Tibial artery (tissue), 4 donors: ENCODE measurements at regions not wholly inside any gene's neighbourhood (a gene's known extent, or its start where the extent isn't known, plus 50 kb on each side); places are given as distances from the start of the nearest gene placed in this dataset.

ENCODE experiments used
- DNase-seq, 2 donors: peaks; one replicate each; pipeline ENCODE4 v3.0.0-alpha.2; 2019
- H3K27ac ChIP-seq, 2 donors: fragments of 200-600 bp; sonication (generic) in 1 of 2; 1 replicate in 1 of 2; 2 replicates in 1 of 2; pipeline ENCODE4 v1.5.1; 2018 to 2019; ENCODE audit warnings: mild to moderate bottlenecking in 1 of 2
- H3K27me3 ChIP-seq, 2 donors: fragments of 200-600 bp; sonication (generic) in 1 of 2; one replicate each; pipeline versions ENCODE4 v1.5.1 to v1.6.0; 2016 to 2019
- H3K36me3 ChIP-seq, 3 donors: fragments of 200-600 bp; sonication (generic) in 2 of 3; one replicate each; pipeline ENCODE4 v1.5.1; 2016 to 2019; ENCODE audit warnings: mild to moderate bottlenecking in 2 of 3
- H3K4me1 ChIP-seq, 4 donors: fragments of 200-600 bp; sonication (generic) in 2 of 4; 1 replicate in 3 of 4; 2 replicates in 1 of 4; pipeline ENCODE4 v1.5.1; 2016 to 2019
- H3K4me3 ChIP-seq, 2 donors: fragments of 200-600 bp; sonication (generic) in 1 of 2; 1 replicate in 1 of 2; 2 replicates in 1 of 2; pipeline ENCODE4 v1.5.1; 2018 to 2019; ENCODE audit warnings: mild to moderate bottlenecking in 2 of 2
- H3K9me3 ChIP-seq, 3 donors: fragments of 200-600 bp; sonication (generic) in 1 of 3; one replicate each; pipeline ENCODE4 v1.5.1; 2016 to 2019
- CTCF ChIP-seq, 2 experiments: fragments of 200-600 bp in 1 of 2; fragments of 450-650 bp in 1 of 2; IDR thresholded peaks; one replicate each; pipeline ENCODE4 v1.5.1; 2017 to 2019; ENCODE audit warnings: antibody characterized with exemption in 2 of 2, mild to moderate bottlenecking in 1 of 2, moderate library complexity in 1 of 2
- intact Hi-C: fragments of 100-400 bp; cut with DNase I; formaldehyde crosslinking; loops from one replicate; pipeline ENCODE4 v1.15.0; 2023; ENCODE audit warnings: low total_unique reads

- no peaks in the 10 kb centered on the region for H3K27me3 ChIP-seq
- H3K4me1 ChIP-seq, result no peaks in the 10 kb centered on the region
- H3K36me3 ChIP-seq, result no peaks in the 10 kb centered on the region
- no peak for DNase-seq
- H3K9me3 ChIP-seq, result peaks cover 0 to 6% (median 4%) of the 10 kb centered on the region in 3 donors
- no peak for TF ChIP-seq CTCF (IDR thresholded peaks at IDR 0.05)
- no peak overlapping the region for H3K4me3 ChIP-seq
- no peak overlapping the region for H3K27ac ChIP-seq
- intact Hi-C loops, result no loop called here
Observed at GRCh38 chr6:164561656-164562055, 747.7 kb downstream of the C6orf118 start.

GRCh38 chr6:164554700-164555476 is 754.5 kb downstream of the C6orf118 start:
- no peak for TF ChIP-seq CTCF (IDR thresholded peaks at IDR 0.05)
- no peak overlapping the region for H3K4me3 ChIP-seq
- H3K27me3 ChIP-seq, result no peaks in the 10 kb centered on the region
- DNase-seq, result no peak
- H3K27ac ChIP-seq, result no peak overlapping the region
- intact Hi-C loops, result no loop called here
- no peaks in the 10 kb centered on the region for H3K9me3 ChIP-seq
- H3K4me1 ChIP-seq, result no peaks in the 10 kb centered on the region
- H3K36me3 ChIP-seq, result no peaks in the 10 kb centered on the region

- Histone ChIP-seq H3K27ac (no peak overlapping the region), H3K27me3 (no peaks in the 10 kb centered on the region), H3K4me1 (no peaks in the 10 kb centered on the region), H3K36me3 (no peaks in the 10 kb centered on the region), H3K4me3 (no peak overlapping the region), H3K9me3 (no peaks in the 10 kb centered on the region)
- intact Hi-C loops, result no loop called here
- DNase-seq, result no peak
- no peak for TF ChIP-seq CTCF (IDR thresholded peaks at IDR 0.05)
Observed at GRCh38 chr6:164554226-164554625, 755.2 kb downstream of the C6orf118 start.

GRCh38 chr6:164551706-164552105 is 757.7 kb downstream of the C6orf118 start:
- Histone ChIP-seq H3K27me3 (no peaks in the 10 kb centered on the region), H3K27ac (no peak overlapping the region), H3K4me1 (no peaks in the 10 kb centered on the region), H3K4me3 (no peak overlapping the region), H3K9me3 (no peaks in the 10 kb centered on the region), H3K36me3 (no peaks in the 10 kb centered on the region)
- intact Hi-C loops, result no loop called here
- TF ChIP-seq CTCF (IDR thresholded peaks at IDR 0.05), result no peak
- no peak for DNase-seq

GRCh38 chr6:164547076-164547475 is 762.3 kb downstream of the C6orf118 start:
- Histone ChIP-seq H3K4me3 (no peak overlapping the region), H3K27ac (no peak overlapping the region), H3K9me3 (no peaks in the 10 kb centered on the region), H3K27me3 (no peaks in the 10 kb centered on the region), H3K36me3 (no peaks in the 10 kb centered on the region), H3K4me1 (no peaks in the 10 kb centered on the region)
- intact Hi-C loops, result no loop called here
- no peak for DNase-seq
- TF ChIP-seq CTCF (IDR thresholded peaks at IDR 0.05), result no peak
